ENCODE measurements at regions not wholly inside any gene's neighbourhood (a gene's known extent, or its start where the extent isn't known, plus 50 kb on each side); places are given as distances from the start of the nearest gene placed in this dataset.

- H3K4me3 ChIP-seq (ENCODE audit: low read depth, low read length) = no peak overlapping the region
- DNase-seq (ENCODE audit: low read depth) = peak; percentile 9
- TF ChIP-seq POLR2A (IDR thresholded peaks at IDR 0.05; ENCODE audit: extremely low read depth, insufficient read length) (no peak), MAX (IDR thresholded peaks at IDR 0.05; ENCODE audit: low read depth, low read length) (no peak), MYC (IDR thresholded peaks at IDR 0.05; ENCODE audit: low read depth, low read length) (no peak), CTCF (IDR thresholded peaks at IDR 0.05; ENCODE audit: low read depth, low read length) (no peak)
Measured at GRCh38 chr5:23864786-23865185, 357.4 kb downstream of the PRDM9 start.

GRCh38 chr5:23877847-23878246, 370.4 kb downstream of the PRDM9 start:
- TF ChIP-seq POLR2A (IDR thresholded peaks at IDR 0.05; ENCODE audit: extremely low read depth, insufficient read length) (no peak), CTCF (IDR thresholded peaks at IDR 0.05; ENCODE audit: low read depth, low read length) (no peak), MYC (IDR thresholded peaks at IDR 0.05; ENCODE audit: low read depth, low read length) (no peak), MAX (IDR thresholded peaks at IDR 0.05; ENCODE audit: low read depth, low read length) (no peak)
- no peak for DNase-seq (ENCODE audit: low read depth)

GRCh38 chr5:23884405-23885031, 377.1 kb downstream of the PRDM9 start:
- DNase-seq (ENCODE audit: low read depth) = no peak
- TF ChIP-seq MYC (IDR thresholded peaks at IDR 0.05; ENCODE audit: low read depth, low read length) = no peak
- no peak for TF ChIP-seq POLR2A (IDR thresholded peaks at IDR 0.05; ENCODE audit: extremely low read depth, insufficient read length)
- no peak for TF ChIP-seq CTCF (IDR thresholded peaks at IDR 0.05; ENCODE audit: low read depth, low read length)
- no peak for TF ChIP-seq MAX (IDR thresholded peaks at IDR 0.05; ENCODE audit: low read depth, low read length)
- H3K4me3 ChIP-seq (ENCODE audit: low read depth, low read length) = no peak overlapping the region

More at GRCh38 chr5:23877847-23878246, 370.4 kb downstream of the PRDM9 start:
- no peak overlapping the region for H3K4me3 ChIP-seq (ENCODE audit: low read depth, low read length)

- peak; percentile 5 for DNase-seq (ENCODE audit: low read depth)
- H3K4me3 ChIP-seq (ENCODE audit: low read depth, low read length) = no peak overlapping the region
- no peak for TF ChIP-seq MAX (IDR thresholded peaks at IDR 0.05; ENCODE audit: low read depth, low read length)
- no peak for TF ChIP-seq CTCF (IDR thresholded peaks at IDR 0.05; ENCODE audit: low read depth, low read length)
- TF ChIP-seq MYC (IDR thresholded peaks at IDR 0.05; ENCODE audit: low read depth, low read length) = no peak
- no peak for TF ChIP-seq POLR2A (IDR thresholded peaks at IDR 0.05; ENCODE audit: extremely low read depth, insufficient read length)
Measured at GRCh38 chr5:23893561-23893960, 386.2 kb downstream of the PRDM9 start.

- no peak for DNase-seq (ENCODE audit: low read depth)
- H3K4me3 ChIP-seq (ENCODE audit: low read depth, low read length) = no peak overlapping the region
- TF ChIP-seq MAX (IDR thresholded peaks at IDR 0.05; ENCODE audit: low read depth, low read length) (no peak), POLR2A (IDR thresholded peaks at IDR 0.05; ENCODE audit: extremely low read depth, insufficient read length) (no peak), CTCF (IDR thresholded peaks at IDR 0.05; ENCODE audit: low read depth, low read length) (no peak), MYC (IDR thresholded peaks at IDR 0.05; ENCODE audit: low read depth, low read length) (no peak)
Measured at GRCh38 chr5:23895614-23896013, 388.2 kb downstream of the PRDM9 start.
